GM06990 (cell line): ENCODE measurements at regions not wholly inside any gene's neighbourhood (a gene's known extent, or its start where the extent isn't known, plus 50 kb on each side); places are given as distances from the start of the nearest gene placed in this dataset.

Experiments used
- DNase-seq: peaks from one replicate; pipeline ENCODE4 v3.0.0-alpha.2; 2011; ENCODE audit not compliant: insufficient read length; ENCODE audit errors: extremely low read depth
- H3K27me3 ChIP-seq: replicated peaks from 2 replicates; pipeline ENCODE4 v1.6.0; 2011; ENCODE audit warnings: low read length; ENCODE audit not compliant: control insufficient read depth, insufficient read depth
- H3K36me3 ChIP-seq: 2 replicates; pipeline ENCODE4 v1.5.1; 2011; ENCODE audit warnings: low read length; ENCODE audit not compliant: control insufficient read depth, insufficient read depth
- H3K4me3 ChIP-seq: replicated peaks from 2 replicates; pipeline ENCODE4 v1.5.1; 2011; ENCODE audit warnings: low read depth, mild to moderate bottlenecking, control low read depth, low read length
- TF ChIP-seq, protein P1 (sequence below): IDR thresholded peaks from 2 replicates; pipeline ENCODE4 v1.5.1; 2011; ENCODE audit warnings: low read length, control low read depth, mild to moderate bottlenecking, inconsistent platforms; ENCODE audit not compliant: insufficient read depth, poor library complexity, severe bottlenecking

- Histone ChIP-seq H3K4me3 (no peak overlapping the region), H3K36me3 (no peaks in the 10 kb centered on the region), H3K27me3 (no peaks in the 10 kb centered on the region)
- TF ChIP-seq, protein P1, sequence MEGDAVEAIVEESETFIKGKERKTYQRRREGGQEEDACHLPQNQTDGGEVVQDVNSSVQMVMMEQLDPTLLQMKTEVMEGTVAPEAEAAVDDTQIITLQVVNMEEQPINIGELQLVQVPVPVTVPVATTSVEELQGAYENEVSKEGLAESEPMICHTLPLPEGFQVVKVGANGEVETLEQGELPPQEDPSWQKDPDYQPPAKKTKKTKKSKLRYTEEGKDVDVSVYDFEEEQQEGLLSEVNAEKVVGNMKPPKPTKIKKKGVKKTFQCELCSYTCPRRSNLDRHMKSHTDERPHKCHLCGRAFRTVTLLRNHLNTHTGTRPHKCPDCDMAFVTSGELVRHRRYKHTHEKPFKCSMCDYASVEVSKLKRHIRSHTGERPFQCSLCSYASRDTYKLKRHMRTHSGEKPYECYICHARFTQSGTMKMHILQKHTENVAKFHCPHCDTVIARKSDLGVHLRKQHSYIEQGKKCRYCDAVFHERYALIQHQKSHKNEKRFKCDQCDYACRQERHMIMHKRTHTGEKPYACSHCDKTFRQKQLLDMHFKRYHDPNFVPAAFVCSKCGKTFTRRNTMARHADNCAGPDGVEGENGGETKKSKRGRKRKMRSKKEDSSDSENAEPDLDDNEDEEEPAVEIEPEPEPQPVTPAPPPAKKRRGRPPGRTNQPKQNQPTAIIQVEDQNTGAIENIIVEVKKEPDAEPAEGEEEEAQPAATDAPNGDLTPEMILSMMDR: no peak
- no peak for DNase-seq
Observed at GRCh38 chr13:85314686-85315085, 484.5 kb downstream of the SLITRK6 start.

DNA sequence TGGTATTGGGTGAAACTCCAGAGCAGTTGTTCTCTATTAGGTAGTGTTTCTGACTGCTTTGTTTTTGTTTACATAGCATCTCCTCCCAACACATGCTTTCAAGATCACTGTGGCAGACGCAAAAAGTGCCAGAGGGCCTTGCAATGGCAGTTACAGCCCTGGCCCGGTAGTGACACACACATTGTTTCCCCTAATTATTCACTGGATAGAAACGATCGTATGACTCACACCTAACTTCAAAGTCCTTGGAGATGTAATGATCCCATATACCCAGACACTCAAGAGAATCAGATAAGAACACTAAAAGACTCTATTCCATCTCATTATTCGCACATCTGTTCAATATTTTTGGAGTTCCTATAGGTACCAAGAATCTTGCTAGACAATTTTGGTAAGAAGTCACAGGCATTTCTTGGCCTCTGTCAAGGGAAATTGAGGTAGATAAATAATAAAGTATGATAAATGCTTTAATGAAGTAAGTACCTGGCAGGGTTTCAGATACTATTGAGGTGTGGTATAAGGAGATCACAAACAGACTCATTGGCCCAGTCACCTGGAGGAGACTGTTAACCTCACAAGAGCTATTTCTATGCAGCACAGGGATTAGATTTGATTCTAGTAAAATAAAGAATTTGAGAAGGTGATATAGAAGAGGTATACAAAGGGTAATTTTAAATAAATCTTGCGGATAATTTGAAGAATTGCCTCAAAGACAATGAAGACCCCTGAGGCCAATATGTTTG, 485.3 kb downstream of the SLITRK6 start:
- no peak for DNase-seq
- TF ChIP-seq, protein P1: no peak
- Histone ChIP-seq H3K36me3 (no peaks in the 10 kb centered on the region), H3K4me3 (no peak overlapping the region), H3K27me3 (no peaks in the 10 kb centered on the region)

GRCh38 chr13:85312071-85312470, 487.1 kb downstream of the SLITRK6 start:
- TF ChIP-seq, protein P1: no peak
- H3K36me3 ChIP-seq: no peaks in the 10 kb centered on the region
- H3K4me3 ChIP-seq: no peak overlapping the region
- DNase-seq: no peak
- H3K27me3 ChIP-seq: no peaks in the 10 kb centered on the region

DNA sequence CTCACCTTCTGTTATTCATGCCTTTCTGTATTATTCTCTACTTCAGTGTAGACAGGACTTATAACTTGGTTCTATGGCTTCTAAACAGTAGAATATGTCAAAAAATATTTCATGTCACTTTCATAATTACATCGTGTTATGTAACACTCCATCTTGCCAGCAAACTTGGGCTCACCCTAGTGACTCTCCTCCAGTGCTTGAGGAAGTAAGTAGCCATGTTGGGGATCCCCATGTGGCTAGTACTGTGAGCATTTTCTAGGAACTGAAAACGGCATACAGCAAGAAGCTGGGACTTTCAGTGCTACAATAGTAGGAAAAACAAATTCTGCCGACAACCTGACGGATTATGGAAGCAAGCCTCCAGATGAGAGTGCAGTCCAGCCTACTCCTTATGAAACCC, 495.6 kb downstream of the SLITRK6 start:
- no peaks in the 10 kb centered on the region for H3K36me3 ChIP-seq
- H3K27me3 ChIP-seq: no peaks in the 10 kb centered on the region
- DNase-seq: no peak
- TF ChIP-seq, protein P1: no peak
- H3K4me3 ChIP-seq: no peak overlapping the region

DNA sequence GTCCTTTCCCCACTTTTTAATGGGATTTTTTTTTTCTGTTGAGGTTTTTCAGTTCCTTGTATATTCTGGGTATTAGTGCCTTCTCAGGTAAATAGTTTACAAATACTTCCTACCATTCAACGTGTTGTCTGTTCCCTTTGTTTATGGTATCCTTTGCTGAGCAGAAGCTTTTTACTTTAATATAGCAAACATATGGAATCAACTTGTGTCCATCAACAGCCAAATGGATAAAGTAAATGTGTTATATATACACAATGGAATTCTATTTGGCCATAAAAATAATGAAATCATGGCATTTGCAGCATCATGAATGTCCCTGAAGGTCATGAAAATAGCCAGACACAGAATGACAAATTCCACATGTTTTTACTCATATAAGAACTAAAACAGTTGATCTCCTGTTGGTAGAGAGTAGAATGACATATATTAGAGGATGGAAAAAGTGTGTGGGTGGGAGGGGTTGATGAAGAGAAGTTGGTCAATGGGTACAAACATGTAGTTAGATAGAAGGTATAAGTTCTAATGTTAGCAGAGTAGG, 500.8 kb downstream of the SLITRK6 start:
- TF ChIP-seq, protein P1: no peak
- Histone ChIP-seq H3K36me3 (no peaks in the 10 kb centered on the region), H3K4me3 (no peak overlapping the region), H3K27me3 (no peaks in the 10 kb centered on the region)
- DNase-seq: no peak

GRCh38 chr13:85288698-85289097, 510.5 kb downstream of the SLITRK6 start:
- H3K4me3 ChIP-seq: no peak overlapping the region
- no peaks in the 10 kb centered on the region for H3K36me3 ChIP-seq
- no peaks in the 10 kb centered on the region for H3K27me3 ChIP-seq
- no peak for DNase-seq
- TF ChIP-seq, protein P1: no peak
